B cell (primary cell): ENCODE measurements at regions not wholly inside any gene's neighbourhood (a gene's known extent, or its start where the extent isn't known, plus 50 kb on each side); places are given as distances from the start of the nearest gene placed in this dataset.

ENCODE experiments used
- ATAC-seq: fragments of 200-7000 bp; cut with Tn5 transposase; one replicate; pipeline ENCODE4 v1.10.0; 2021; ENCODE audit warnings: low read depth, mild to moderate bottlenecking, moderate number of reproducible peaks, moderate library complexity
- CTCF ChIA-PET: fragments of 350-600 bp; sonication (Branson Sonifier 250); formaldehyde crosslinking; loops from one replicate; lab custom pipeline; 2021; ENCODE audit warnings: antibody characterized with exemption, inconsistent platforms; lab: Charles Lee
- POLR2A ChIA-PET: fragments of 350-600 bp; sonication (Branson Sonifier 250); formaldehyde crosslinking; loops from one replicate; lab custom pipeline; 2021; ENCODE audit warnings: antibody characterized with exemption; lab: Charles Lee
- DNase-seq: peaks from one replicate; pipeline ENCODE4 v3.0.0; 2013
- H2AFZ ChIP-seq: 2 replicates; pipeline ENCODE4 v1.6.1; 2012; ENCODE audit warnings: mild to moderate bottlenecking, low read depth, low read length; ENCODE audit not compliant: insufficient read depth, poor library complexity, severe bottlenecking
- H3K27ac ChIP-seq, 2 donors: 1 replicate in 1 of 2; 2 replicates in 1 of 2; pipeline ENCODE4 v1.5.1; 2012 to 2013; ENCODE audit warnings: low read length in 2 of 2, mild to moderate bottlenecking in 2 of 2, moderate library complexity in 1 of 2
- H3K27me3 ChIP-seq, 4 experiments: fragments of 200-600 bp in 1 of 4; sonication (generic) in 1 of 4; replicated peaks in 1 of 4; 1 replicate in 2 of 4; 2 replicates in 2 of 4; pipeline versions ENCODE4 v1.6.1 to v1.7.0; 2013 to 2016; ENCODE audit warnings: low read length in 3 of 4, mild to moderate bottlenecking in 2 of 4, mixed read lengths in 1 of 4, moderate library complexity in 1 of 4; ENCODE audit not compliant: insufficient read depth in 4 of 4, control insufficient read depth in 3 of 4; ENCODE audit errors: control extremely low read depth in 1 of 4
- H3K36me3 ChIP-seq, 2 experiments: replicated peaks in 1 of 2; 1 replicate in 1 of 2; 2 replicates in 1 of 2; pipeline versions ENCODE4 v1.6.1 to v1.7.1; 2013; ENCODE audit warnings: low read length in 1 of 2; ENCODE audit not compliant: insufficient read depth in 2 of 2, control insufficient read depth in 1 of 2; ENCODE audit errors: control extremely low read depth in 1 of 2, extremely low read depth in 1 of 2
- H3K4me1 ChIP-seq, 2 donors: fragments of 200-600 bp in 1 of 2; sonication (generic) in 1 of 2; 1 replicate in 1 of 2; 2 replicates in 1 of 2; pipeline versions ENCODE4 v1.5.1 to v1.6.1; 2013 to 2017; ENCODE audit warnings: low read length in 2 of 2; ENCODE audit not compliant: control insufficient read depth in 2 of 2, insufficient read depth in 2 of 2
- H3K4me2 ChIP-seq: replicated peaks from 2 replicates; pipeline ENCODE3; 2012; ENCODE audit warnings: mild to moderate bottlenecking, low read depth, low read length; ENCODE audit not compliant: poor library complexity, severe bottlenecking
- H3K4me3 ChIP-seq, 5 experiments: fragments of 200-600 bp in 1 of 5; sonication (generic) in 1 of 5; 1 replicate in 3 of 5; 2 replicates in 2 of 5; pipeline versions ENCODE4 v1.5.1 to v1.7.0; 2011 to 2016; ENCODE audit warnings: low read length in 4 of 5, mild to moderate bottlenecking in 4 of 5, low read depth in 2 of 5, control low read depth in 1 of 5, moderate library complexity in 1 of 5; ENCODE audit not compliant: insufficient read depth in 1 of 5; ENCODE audit errors: control extremely low read depth in 1 of 5, extremely low read depth in 1 of 5
- H3K79me2 ChIP-seq: fragments of 200-600 bp; sonication (generic); one replicate; pipeline ENCODE4 v1.6.0; 2016; ENCODE audit warnings: low read length; ENCODE audit not compliant: control insufficient read depth, insufficient read depth
- H3K9ac ChIP-seq: fragments of 200-600 bp; sonication (generic); 2 replicates; pipeline ENCODE4 v1.6.1; 2017; ENCODE audit warnings: mild to moderate bottlenecking, low read length, moderate library complexity
- H3K9me3 ChIP-seq, 3 donors: one replicate each; pipeline versions ENCODE4 v1.6.1 to v1.7.1; 2013; ENCODE audit warnings: low read length in 2 of 3; ENCODE audit not compliant: control insufficient read depth in 2 of 3, insufficient read depth in 1 of 3; ENCODE audit errors: control extremely low read depth in 1 of 3
- H4K20me1 ChIP-seq: 2 replicates; pipeline ENCODE4 v1.6.0; 2012; ENCODE audit warnings: mild to moderate bottlenecking, low read length; ENCODE audit not compliant: insufficient read depth, control insufficient read depth, poor library complexity, severe bottlenecking
- H3K27ac Mint-ChIP-seq: one replicate; pipeline ENCODE4 v1.8.0; 2021; ENCODE audit warnings: mixed read lengths
- H3K27me3 Mint-ChIP-seq: one replicate; pipeline ENCODE4 v1.8.0; 2021; ENCODE audit warnings: mixed read lengths
- H3K4me1 Mint-ChIP-seq: one replicate; pipeline ENCODE4 v1.8.0; 2021; ENCODE audit warnings: mixed read lengths
- H3K4me3 Mint-ChIP-seq: one replicate; pipeline ENCODE4 v1.8.0; 2021; ENCODE audit warnings: mixed read lengths
- H3K9me3 Mint-ChIP-seq: one replicate; pipeline ENCODE4 v1.8.0; 2022; ENCODE audit warnings: mixed read lengths; ENCODE audit not compliant: insufficient read depth
- EZH2 ChIP-seq: IDR thresholded peaks from 2 replicates; pipeline ENCODE4 v1.6.1; 2012; ENCODE audit warnings: borderline replicate concordance, low read depth, mild to moderate bottlenecking, moderate library complexity, low read length; ENCODE audit not compliant: insufficient read depth, poor library complexity, severe bottlenecking
- WGBS: methylation state at CpG from one replicate; pipeline ENCODE4 v1.1.5; 2013; ENCODE audit warnings: missing lambda C conversion rate; ENCODE audit not compliant: insufficient coverage; 5-methylcytosine and 5-hydroxymethylcytosine counted together
- intact Hi-C: fragments of 100-400 bp; cut with micrococcal nuclease; formaldehyde crosslinking; loops from one replicate; pipeline ENCODE4 v1.10.0; 2022
- TF ChIP-seq, protein P1 (sequence below): fragments of 200-600 bp; IDR thresholded peaks from one replicate; pipeline ENCODE4 v1.8.0; 2022; ENCODE audit warnings: antibody characterized with exemption, mild to moderate bottlenecking

DNA sequence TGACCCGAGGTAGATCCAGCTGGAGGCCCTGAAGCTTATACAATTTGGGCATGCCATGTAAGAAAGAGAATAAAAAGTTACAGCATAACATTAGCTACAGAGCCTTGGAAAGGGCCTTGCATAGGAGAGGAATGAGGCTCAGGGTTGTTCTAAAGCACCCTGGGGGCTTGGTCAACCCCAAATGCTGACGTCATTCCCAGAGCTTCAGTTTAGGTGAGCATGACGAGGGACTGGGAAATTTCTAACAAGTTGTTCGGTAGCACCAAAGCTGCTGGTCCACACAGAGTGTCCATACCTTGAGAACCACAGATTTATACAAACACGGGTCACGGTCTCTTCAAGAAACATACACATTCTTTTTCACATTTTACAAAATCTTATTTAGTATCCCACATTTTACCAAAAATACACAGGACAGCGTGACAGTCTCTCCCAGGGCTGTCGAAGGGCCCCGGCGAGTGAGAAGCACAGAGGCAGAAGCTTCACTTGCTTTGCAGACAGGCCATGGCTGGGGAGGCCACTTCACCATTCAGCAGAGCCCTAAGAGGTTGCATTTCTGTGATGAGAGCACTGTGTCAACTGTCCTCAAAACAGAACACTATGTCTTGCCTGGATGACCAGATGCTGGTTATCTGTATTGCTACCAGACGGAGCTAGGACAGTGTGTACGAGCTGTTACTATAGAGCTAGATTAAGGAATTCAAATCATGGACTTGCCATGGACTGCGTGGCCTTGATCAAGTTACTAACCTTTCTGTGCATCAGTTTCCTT lies 68.2 kb upstream of the ARRDC4 start:
- Mint-ChIP-seq H3K9me3 (no peaks in the 10 kb centered on the region), H3K4me1 (no peaks in the 10 kb centered on the region), H3K27ac (no peak overlapping the region), H3K27me3 (no peaks in the 10 kb centered on the region), H3K4me3 (no peak overlapping the region)
- H3K79me2 ChIP-seq, result no peaks in the 10 kb centered on the region
- H3K4me3 ChIP-seq, result no peak overlapping the region
- 91% methylated on average over 9 of the region's 13 CpGs for WGBS
- ATAC-seq (no peak), DNase-seq (no peak)
- no peak overlapping the region for H3K9ac ChIP-seq
- intact Hi-C loops, result no loop called here
- H3K9me3 ChIP-seq, result no peaks in the 10 kb centered on the region
- H2AFZ ChIP-seq, result no peak overlapping the region
- ChIA-PET POLR2A (no interaction called here), CTCF (interaction anchor here (1.4 kb wide), 1 partner anchor 286 kb away, joined by 3 read pairs; no protein-coding TSS in a partner anchor)
- no peak overlapping the region for H3K4me2 ChIP-seq
- TF ChIP-seq EZH2, result no peak
- TF ChIP-seq, protein P1, sequence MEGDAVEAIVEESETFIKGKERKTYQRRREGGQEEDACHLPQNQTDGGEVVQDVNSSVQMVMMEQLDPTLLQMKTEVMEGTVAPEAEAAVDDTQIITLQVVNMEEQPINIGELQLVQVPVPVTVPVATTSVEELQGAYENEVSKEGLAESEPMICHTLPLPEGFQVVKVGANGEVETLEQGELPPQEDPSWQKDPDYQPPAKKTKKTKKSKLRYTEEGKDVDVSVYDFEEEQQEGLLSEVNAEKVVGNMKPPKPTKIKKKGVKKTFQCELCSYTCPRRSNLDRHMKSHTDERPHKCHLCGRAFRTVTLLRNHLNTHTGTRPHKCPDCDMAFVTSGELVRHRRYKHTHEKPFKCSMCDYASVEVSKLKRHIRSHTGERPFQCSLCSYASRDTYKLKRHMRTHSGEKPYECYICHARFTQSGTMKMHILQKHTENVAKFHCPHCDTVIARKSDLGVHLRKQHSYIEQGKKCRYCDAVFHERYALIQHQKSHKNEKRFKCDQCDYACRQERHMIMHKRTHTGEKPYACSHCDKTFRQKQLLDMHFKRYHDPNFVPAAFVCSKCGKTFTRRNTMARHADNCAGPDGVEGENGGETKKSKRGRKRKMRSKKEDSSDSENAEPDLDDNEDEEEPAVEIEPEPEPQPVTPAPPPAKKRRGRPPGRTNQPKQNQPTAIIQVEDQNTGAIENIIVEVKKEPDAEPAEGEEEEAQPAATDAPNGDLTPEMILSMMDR, result no peak
- no peaks in the 10 kb centered on the region for H3K27me3 ChIP-seq
- H3K4me1 ChIP-seq, result no peaks in the 10 kb centered on the region
- H4K20me1 ChIP-seq, result no peaks in the 10 kb centered on the region
- no peaks in the 10 kb centered on the region for H3K36me3 ChIP-seq
- no peak overlapping the region for H3K27ac ChIP-seq

DNA sequence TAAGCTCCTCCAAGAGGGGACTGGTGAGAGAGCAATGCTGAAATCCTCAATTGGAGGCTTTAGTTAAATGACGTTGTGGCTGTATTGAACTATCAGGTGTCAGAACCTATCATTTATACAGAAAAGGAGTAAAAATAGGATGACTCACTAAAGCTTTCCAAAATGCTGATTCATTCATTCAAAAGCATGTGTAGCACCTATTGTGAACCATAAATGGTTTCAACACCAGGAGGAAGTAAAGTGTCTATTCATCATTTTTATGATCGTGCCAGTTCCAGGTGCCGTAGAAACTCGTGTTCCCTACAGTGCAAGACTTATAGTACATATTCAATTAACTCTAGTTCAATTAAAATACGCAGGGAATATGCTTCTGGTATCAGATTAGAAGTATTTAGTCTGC lies 66.5 kb upstream of the ARRDC4 start:
- no peaks in the 10 kb centered on the region for H3K4me1 ChIP-seq
- ATAC-seq, result no peak
- no peaks in the 10 kb centered on the region for H4K20me1 ChIP-seq
- intact Hi-C loops, result no loop called here
- Mint-ChIP-seq H3K27me3 (no peaks in the 10 kb centered on the region), H3K27ac (no peak overlapping the region), H3K4me1 (no peaks in the 10 kb centered on the region), H3K4me3 (no peak overlapping the region), H3K9me3 (no peaks in the 10 kb centered on the region)
- no peak overlapping the region for H3K4me3 ChIP-seq
- no peaks in the 10 kb centered on the region for H3K27me3 ChIP-seq
- POLR2A ChIA-PET, result no interaction called here
- no peak overlapping the region for H3K9ac ChIP-seq
- H2AFZ ChIP-seq, result no peak overlapping the region
- TF ChIP-seq, protein P1, result no peak
- TF ChIP-seq EZH2, result no peak
- H3K27ac ChIP-seq, result no peak overlapping the region
- CTCF ChIA-PET, result no interaction called here
- DNase-seq, result no peak
- no peaks in the 10 kb centered on the region for H3K36me3 ChIP-seq
- H3K9me3 ChIP-seq, result no peaks in the 10 kb centered on the region
- no peaks in the 10 kb centered on the region for H3K79me2 ChIP-seq
- no peak overlapping the region for H3K4me2 ChIP-seq
- WGBS, result no CpG with 5 or more reads among the region's 5 CpGs
